Colonic mucosa (tissue), 4 donors: ENCODE measurements at regions not wholly inside any gene's neighbourhood (a gene's known extent, or its start where the extent isn't known, plus 50 kb on each side); places are given as distances from the start of the nearest gene placed in this dataset.
A peak's percentile ranks its signal among the peaks of the same experiment; 100 is the strongest.

ENCODE experiments used
- DNase-seq: peaks from one replicate; pipeline ENCODE4 v3.0.0-alpha.2; 2020
- H3K27ac ChIP-seq: fragments of 200-600 bp; one replicate; pipeline ENCODE4 v1.8.0; 2021
- H3K27me3 ChIP-seq: fragments of 200-600 bp; one replicate; pipeline ENCODE4 v1.8.0; 2021
- H3K36me3 ChIP-seq: fragments of 200-600 bp; one replicate; pipeline ENCODE4 v1.8.0; 2021
- H3K4me1 ChIP-seq: fragments of 200-600 bp; one replicate; pipeline ENCODE4 v1.8.0; 2021; ENCODE audit warnings: mild to moderate bottlenecking
- H3K4me3 ChIP-seq: fragments of 200-600 bp; one replicate; pipeline ENCODE4 v1.8.0; 2021
- H3K9ac ChIP-seq, 2 donors: one replicate each; pipeline ENCODE4 v1.7.0; 2013; ENCODE audit warnings: control low read depth in 2 of 2, low read depth in 2 of 2, low read length in 2 of 2
- H3K9me3 ChIP-seq: fragments of 200-600 bp; one replicate; pipeline ENCODE4 v1.8.0; 2021
- CTCF ChIP-seq: fragments of 200-600 bp; IDR thresholded peaks from one replicate; pipeline ENCODE4 v1.8.0; 2022; ENCODE audit warnings: antibody characterized with exemption, mild to moderate bottlenecking
- intact Hi-C: fragments of 100-400 bp; cut with DNase I; formaldehyde crosslinking; loops from one replicate; pipeline ENCODE4 v1.14.1; 2022
- donor health status: healthy.
- donor health status: DM: no; HTN: no; CAD: no.
- donor health status: DM: no; HTN: no; CAD: no.

GRCh38 chr17:12341328-12341727, 320.7 kb downstream of the MAP2K4 start:
- intact Hi-C loops, result loop anchor here (5.0 to 10.0 kb wide), 2 partner anchors 323 to 661 kb away; partner anchors contain the start of gene MYOCD
- no peak for DNase-seq
- Histone ChIP-seq H3K4me1 (no peaks in the 10 kb centered on the region), H3K4me3 (no peak overlapping the region), H3K9ac (no peak overlapping the region), H3K36me3 (no peaks in the 10 kb centered on the region), H3K9me3 (no peaks in the 10 kb centered on the region), H3K27ac (no peak overlapping the region), H3K27me3 (no peaks in the 10 kb centered on the region)
- no peak for TF ChIP-seq CTCF

GRCh38 chr17:12342161-12342560, 321.5 kb downstream of the MAP2K4 start:
- Histone ChIP-seq H3K27ac (no peak overlapping the region), H3K9me3 (no peaks in the 10 kb centered on the region), H3K9ac (no peak overlapping the region), H3K4me3 (no peak overlapping the region), H3K4me1 (no peaks in the 10 kb centered on the region), H3K27me3 (no peaks in the 10 kb centered on the region), H3K36me3 (no peaks in the 10 kb centered on the region)
- DNase-seq, result no peak
- no peak for TF ChIP-seq CTCF
- intact Hi-C loops, result loop anchor here (5.0 to 10.0 kb wide), 2 partner anchors 323 to 660 kb away; partner anchors contain the start of gene MYOCD

- no peak overlapping the region for H3K9ac ChIP-seq
- H3K27ac ChIP-seq, result no peak overlapping the region
- H3K36me3 ChIP-seq, result no peaks in the 10 kb centered on the region
- no peaks in the 10 kb centered on the region for H3K4me1 ChIP-seq
- peak; percentile 34 for TF ChIP-seq CTCF
- no peaks in the 10 kb centered on the region for H3K9me3 ChIP-seq
- H3K27me3 ChIP-seq, result no peaks in the 10 kb centered on the region
- H3K4me3 ChIP-seq, result no peak overlapping the region
- peak; percentile 60 for DNase-seq
- intact Hi-C loops, result loop anchor here (5.0 to 10.0 kb wide), 2 partner anchors 322 to 659 kb away; partner anchors contain the start of gene MYOCD
These were observed 322.1 kb downstream of the MAP2K4 start for GRCh38 chr17:12342609-12343435.

GRCh38 chr17:12348476-12348875, 317.2 kb upstream of the MYOCD start:
- Histone ChIP-seq H3K36me3 (no peaks in the 10 kb centered on the region), H3K4me3 (no peak overlapping the region), H3K4me1 (no peaks in the 10 kb centered on the region), H3K27me3 (no peaks in the 10 kb centered on the region), H3K27ac (no peak overlapping the region), H3K9ac (no peak overlapping the region), H3K9me3 (no peaks in the 10 kb centered on the region)
- intact Hi-C loops, result loop anchor here (10.0 kb wide), 1 partner anchor 316 kb away; the partner anchor contains the start of gene MYOCD
- TF ChIP-seq CTCF, result no peak
- DNase-seq, result no peak

GRCh38 chr17:12349297-12349696, 316.4 kb upstream of the MYOCD start:
- intact Hi-C loops, result loop anchor here (10.0 kb wide), 1 partner anchor 316 kb away; the partner anchor contains the start of gene MYOCD
- Histone ChIP-seq H3K4me1 (no peaks in the 10 kb centered on the region), H3K9me3 (no peaks in the 10 kb centered on the region), H3K9ac (no peak overlapping the region), H3K27ac (no peak overlapping the region), H3K4me3 (no peak overlapping the region), H3K36me3 (no peaks in the 10 kb centered on the region), H3K27me3 (no peaks in the 10 kb centered on the region)
- DNase-seq, result no peak
- no peak for TF ChIP-seq CTCF
